HL-60 (cell line): ENCODE measurements at regions not wholly inside any gene's neighbourhood (a gene's known extent, or its start where the extent isn't known, plus 50 kb on each side); places are given as distances from the start of the nearest gene placed in this dataset.

Experiments
- DNase-seq, 2 experiments: peaks; one replicate each; pipeline ENCODE4 v3.0.0-alpha.2; 2010 to 2020; ENCODE audit warnings: low read depth in 1 of 2, low spot score in 1 of 2
- H3K27ac ChIP-seq: fragments of 250-450 bp; sonication (Bioruptor Pico); replicated peaks from 2 replicates; pipeline ENCODE4 v1.5.1; 2020; ENCODE audit warnings: mild to moderate bottlenecking, moderate library complexity
- H3K27me3 ChIP-seq: fragments of 250-450 bp; sonication (Bioruptor Pico); 2 replicates; pipeline ENCODE4 v1.5.1; 2021; ENCODE audit warnings: mild to moderate bottlenecking, moderate library complexity; ENCODE audit not compliant: insufficient read depth, poor library complexity, severe bottlenecking
- H3K4me3 ChIP-seq: replicated peaks from 2 replicates; pipeline ENCODE4 v1.5.1; 2011; ENCODE audit warnings: mild to moderate bottlenecking, control low read depth, low read length; ENCODE audit not compliant: insufficient read depth
- GABPA ChIP-seq: IDR thresholded peaks from 2 replicates; pipeline ENCODE4 v1.6.1; 2012; ENCODE audit warnings: low read depth
- POLR2AphosphoS5 ChIP-seq: IDR thresholded peaks from 2 replicates; pipeline ENCODE4 v1.6.1; 2012; ENCODE audit warnings: low read depth
- SPI1 ChIP-seq: IDR thresholded peaks from 2 replicates; pipeline ENCODE4 v1.6.1; 2012; ENCODE audit warnings: low read depth, mild to moderate bottlenecking, borderline replicate concordance
- TF ChIP-seq, protein P1 (sequence below): IDR thresholded peaks from one replicate; pipeline ENCODE4 v1.5.1; 2011; ENCODE audit warnings: low read length, control low read depth, inconsistent platforms; ENCODE audit not compliant: insufficient read depth
- TF ChIP-seq, protein P2 (sequence below): IDR thresholded peaks from 2 replicates; pipeline ENCODE4 v1.6.1; 2012; ENCODE audit warnings: low read depth; ENCODE audit not compliant: insufficient replicate concordance

DNA sequence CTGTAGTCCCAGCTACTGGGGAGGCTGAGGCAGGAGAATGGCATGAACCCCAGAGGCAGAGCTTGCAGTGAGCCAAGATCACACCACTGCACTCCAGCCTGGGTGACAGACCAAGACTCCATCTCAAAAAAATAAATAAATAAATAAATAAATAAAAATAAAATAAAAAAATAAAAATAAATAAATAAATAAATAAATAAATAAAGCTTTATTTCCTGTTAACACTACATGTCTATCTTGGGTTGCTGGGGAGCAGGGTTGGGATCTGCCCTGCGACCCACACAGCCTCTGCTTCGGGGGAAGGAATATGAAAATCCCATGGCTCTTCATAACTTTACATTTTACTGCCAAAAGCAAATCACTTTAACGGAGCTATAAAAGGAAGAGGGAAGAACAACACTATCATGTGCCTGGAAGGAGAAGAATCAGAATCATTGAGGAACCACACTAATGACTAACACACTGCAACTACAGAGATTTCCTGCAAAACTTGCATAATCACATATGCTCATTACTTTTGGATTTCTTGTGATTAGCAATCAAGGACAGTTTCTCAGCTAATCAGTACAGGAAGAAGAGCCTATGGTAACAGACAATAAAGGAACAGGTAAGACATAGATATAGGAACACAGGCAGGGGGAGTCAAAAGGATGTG lies 72.8 kb upstream of the CD55 start:
- H3K27me3 ChIP-seq: no peaks in the 10 kb centered on the region
- no peak overlapping the region for H3K4me3 ChIP-seq
- TF ChIP-seq, protein P1, sequence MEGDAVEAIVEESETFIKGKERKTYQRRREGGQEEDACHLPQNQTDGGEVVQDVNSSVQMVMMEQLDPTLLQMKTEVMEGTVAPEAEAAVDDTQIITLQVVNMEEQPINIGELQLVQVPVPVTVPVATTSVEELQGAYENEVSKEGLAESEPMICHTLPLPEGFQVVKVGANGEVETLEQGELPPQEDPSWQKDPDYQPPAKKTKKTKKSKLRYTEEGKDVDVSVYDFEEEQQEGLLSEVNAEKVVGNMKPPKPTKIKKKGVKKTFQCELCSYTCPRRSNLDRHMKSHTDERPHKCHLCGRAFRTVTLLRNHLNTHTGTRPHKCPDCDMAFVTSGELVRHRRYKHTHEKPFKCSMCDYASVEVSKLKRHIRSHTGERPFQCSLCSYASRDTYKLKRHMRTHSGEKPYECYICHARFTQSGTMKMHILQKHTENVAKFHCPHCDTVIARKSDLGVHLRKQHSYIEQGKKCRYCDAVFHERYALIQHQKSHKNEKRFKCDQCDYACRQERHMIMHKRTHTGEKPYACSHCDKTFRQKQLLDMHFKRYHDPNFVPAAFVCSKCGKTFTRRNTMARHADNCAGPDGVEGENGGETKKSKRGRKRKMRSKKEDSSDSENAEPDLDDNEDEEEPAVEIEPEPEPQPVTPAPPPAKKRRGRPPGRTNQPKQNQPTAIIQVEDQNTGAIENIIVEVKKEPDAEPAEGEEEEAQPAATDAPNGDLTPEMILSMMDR: no peak
- TF ChIP-seq POLR2AphosphoS5 (no peak), GABPA (no peak), SPI1 (no peak)
- TF ChIP-seq, protein P2, sequence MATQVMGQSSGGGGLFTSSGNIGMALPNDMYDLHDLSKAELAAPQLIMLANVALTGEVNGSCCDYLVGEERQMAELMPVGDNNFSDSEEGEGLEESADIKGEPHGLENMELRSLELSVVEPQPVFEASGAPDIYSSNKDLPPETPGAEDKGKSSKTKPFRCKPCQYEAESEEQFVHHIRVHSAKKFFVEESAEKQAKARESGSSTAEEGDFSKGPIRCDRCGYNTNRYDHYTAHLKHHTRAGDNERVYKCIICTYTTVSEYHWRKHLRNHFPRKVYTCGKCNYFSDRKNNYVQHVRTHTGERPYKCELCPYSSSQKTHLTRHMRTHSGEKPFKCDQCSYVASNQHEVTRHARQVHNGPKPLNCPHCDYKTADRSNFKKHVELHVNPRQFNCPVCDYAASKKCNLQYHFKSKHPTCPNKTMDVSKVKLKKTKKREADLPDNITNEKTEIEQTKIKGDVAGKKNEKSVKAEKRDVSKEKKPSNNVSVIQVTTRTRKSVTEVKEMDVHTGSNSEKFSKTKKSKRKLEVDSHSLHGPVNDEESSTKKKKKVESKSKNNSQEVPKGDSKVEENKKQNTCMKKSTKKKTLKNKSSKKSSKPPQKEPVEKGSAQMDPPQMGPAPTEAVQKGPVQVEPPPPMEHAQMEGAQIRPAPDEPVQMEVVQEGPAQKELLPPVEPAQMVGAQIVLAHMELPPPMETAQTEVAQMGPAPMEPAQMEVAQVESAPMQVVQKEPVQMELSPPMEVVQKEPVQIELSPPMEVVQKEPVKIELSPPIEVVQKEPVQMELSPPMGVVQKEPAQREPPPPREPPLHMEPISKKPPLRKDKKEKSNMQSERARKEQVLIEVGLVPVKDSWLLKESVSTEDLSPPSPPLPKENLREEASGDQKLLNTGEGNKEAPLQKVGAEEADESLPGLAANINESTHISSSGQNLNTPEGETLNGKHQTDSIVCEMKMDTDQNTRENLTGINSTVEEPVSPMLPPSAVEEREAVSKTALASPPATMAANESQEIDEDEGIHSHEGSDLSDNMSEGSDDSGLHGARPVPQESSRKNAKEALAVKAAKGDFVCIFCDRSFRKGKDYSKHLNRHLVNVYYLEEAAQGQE: no peak
- DNase-seq: no peak
- no peak overlapping the region for H3K27ac ChIP-seq

DNA sequence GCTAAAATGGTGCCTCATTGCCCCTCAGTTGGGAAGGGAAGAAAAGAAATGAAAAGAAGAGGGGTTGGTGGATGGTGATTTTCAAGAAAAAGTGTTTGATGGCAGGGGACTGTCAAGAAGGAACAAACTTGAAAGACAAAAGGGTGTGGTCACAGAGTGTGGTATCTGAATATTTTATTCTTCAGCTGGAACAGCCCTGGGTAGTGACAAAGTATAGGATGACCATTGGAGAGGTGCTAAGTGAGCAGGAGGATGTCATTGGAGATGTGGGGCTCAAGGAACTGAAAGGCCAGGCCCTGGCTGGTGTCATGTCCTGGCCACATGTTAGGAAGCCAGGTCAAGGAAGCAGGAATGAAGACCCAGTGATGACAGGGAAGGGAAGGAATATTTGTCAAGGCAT lies 71.0 kb upstream of the CD55 start:
- no peaks in the 10 kb centered on the region for H3K27me3 ChIP-seq
- no peak overlapping the region for H3K4me3 ChIP-seq
- TF ChIP-seq, protein P1: no peak
- no peak for TF ChIP-seq GABPA
- H3K27ac ChIP-seq: no peak overlapping the region
- DNase-seq: no peak

DNA sequence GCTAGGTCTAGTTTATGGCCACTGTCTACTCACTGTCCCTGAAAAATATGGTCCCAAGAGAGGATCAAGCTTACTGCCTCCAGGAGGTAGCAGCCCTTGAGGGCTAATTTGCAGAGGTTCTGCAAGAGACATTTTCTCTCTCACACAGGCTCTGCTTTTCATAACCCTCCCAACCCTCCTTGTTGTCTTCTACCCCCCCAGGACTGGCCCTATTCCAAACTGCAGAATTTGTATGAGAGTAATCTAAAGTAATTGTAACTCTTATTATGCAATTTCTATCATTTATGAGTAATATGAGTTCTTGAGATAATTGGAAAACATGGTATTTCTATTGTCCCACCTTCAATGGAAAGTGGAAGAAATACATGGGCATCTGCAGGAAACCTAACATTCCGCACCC lies 70.4 kb upstream of the CD55 start:
- no peak for DNase-seq
- Histone ChIP-seq H3K27ac (no peak overlapping the region), H3K4me3 (no peak overlapping the region), H3K27me3 (no peaks in the 10 kb centered on the region)
- TF ChIP-seq SPI1 (no peak), POLR2AphosphoS5 (no peak), GABPA (no peak)
- TF ChIP-seq, protein P2: no peak
- TF ChIP-seq, protein P1: no peak

DNA sequence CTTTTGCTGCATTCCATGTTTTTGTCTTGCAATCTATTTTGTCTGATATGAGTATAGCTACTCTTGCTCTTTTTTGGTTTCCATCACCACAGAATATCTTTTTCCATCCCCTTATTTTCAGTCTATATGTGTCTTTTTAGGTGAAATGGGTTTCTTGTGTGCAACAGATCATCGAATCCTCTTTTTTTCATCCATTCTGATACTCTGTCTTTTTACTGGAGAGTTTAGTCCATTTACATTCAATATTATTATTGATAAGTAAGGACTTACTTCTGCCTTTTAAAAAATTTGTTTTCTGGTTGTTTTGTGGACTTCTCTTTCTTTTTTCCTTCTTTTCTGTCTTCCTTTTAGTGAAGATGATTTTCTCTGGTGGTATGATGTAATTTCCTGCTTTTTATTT lies 64.6 kb upstream of the CD55 start:
- no peak overlapping the region for H3K4me3 ChIP-seq
- H3K27ac ChIP-seq: no peak overlapping the region
- TF ChIP-seq, protein P2: no peak
- TF ChIP-seq SPI1 (no peak), POLR2AphosphoS5 (no peak), GABPA (no peak)
- TF ChIP-seq, protein P1: no peak
- no peaks in the 10 kb centered on the region for H3K27me3 ChIP-seq
- DNase-seq: no peak
